ENCODE measurements at regions not wholly inside any gene's neighbourhood (a gene's known extent, or its start where the extent isn't known, plus 50 kb on each side); places are given as distances from the start of the nearest gene placed in this dataset.
"Not testable (repeated sequence)": the region's sequence is repeated elsewhere in the genome, so short reads cannot be mapped to it uniquely, and the experiment has no call there.

GRCh38 chr21:9705016-9705415 is 816.4 kb upstream of the TPTE start:
- CTCF ChIA-PET; H3K9me3 Mint-ChIP-seq (ENCODE audit: low read depth); H3K27ac Mint-ChIP-seq: not testable (repeated sequence)

GRCh38 chr21:9705455-9705854 is 815.9 kb upstream of the TPTE start:
- H3K27me3 Mint-ChIP-seq; H3K4me3 Mint-ChIP-seq; DNase-seq; CTCF ChIA-PET; H3K36me3 Mint-ChIP-seq (ENCODE audit: low read depth); POLR2A ChIA-PET; H3K9me3 Mint-ChIP-seq (ENCODE audit: low read depth); intact Hi-C loops (cut with DNase I, micrococcal nuclease); ATAC-seq; H3K4me1 Mint-ChIP-seq; H3K27ac Mint-ChIP-seq: not testable (repeated sequence)

More at GRCh38 chr21:9705016-9705415, 816.4 kb upstream of the TPTE start:
- H3K27me3 Mint-ChIP-seq; H3K4me3 Mint-ChIP-seq; DNase-seq; ATAC-seq; intact Hi-C loops (cut with DNase I, micrococcal nuclease); H3K36me3 Mint-ChIP-seq (ENCODE audit: low read depth); POLR2A ChIA-PET; H3K4me1 Mint-ChIP-seq: not testable (repeated sequence)

- DNase-seq; POLR2A ChIA-PET; H3K27ac Mint-ChIP-seq; H3K4me1 Mint-ChIP-seq; CTCF ChIA-PET; H3K36me3 Mint-ChIP-seq (ENCODE audit: low read depth); H3K4me3 Mint-ChIP-seq; H3K27me3 Mint-ChIP-seq; ATAC-seq; intact Hi-C loops (cut with DNase I, micrococcal nuclease): not testable (repeated sequence)
- peaks cover 12% of the 10 kb centered on the region for H3K9me3 Mint-ChIP-seq (ENCODE audit: low read depth)
Measured at GRCh38 chr21:9724542-9724941, 796.8 kb upstream of the TPTE start.

DNA sequence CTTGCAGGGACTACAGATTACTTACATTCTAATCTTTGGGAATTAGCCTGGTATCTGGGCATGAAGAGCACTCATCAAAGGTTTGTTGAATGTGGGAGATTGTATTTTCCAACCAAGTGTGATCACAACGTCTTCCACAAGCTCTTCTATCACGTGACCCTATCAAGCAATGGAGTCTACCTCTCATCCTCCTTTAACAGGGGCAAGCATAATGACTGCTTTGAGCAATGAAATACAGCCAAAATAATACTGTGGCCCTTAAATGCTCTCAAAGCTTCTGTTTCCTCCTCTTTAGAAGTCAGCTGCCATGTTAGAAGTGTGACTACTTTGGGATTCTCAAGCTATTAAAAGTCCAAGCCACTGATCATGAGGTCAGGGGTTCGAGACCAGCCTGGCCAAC is 794.2 kb upstream of the TPTE start:
- H3K27me3 Mint-ChIP-seq; DNase-seq; intact Hi-C loops (cut with DNase I, micrococcal nuclease); H3K4me1 Mint-ChIP-seq; POLR2A ChIA-PET; ATAC-seq; H3K4me3 Mint-ChIP-seq; H3K27ac Mint-ChIP-seq; CTCF ChIA-PET; H3K36me3 Mint-ChIP-seq (ENCODE audit: low read depth): not testable (repeated sequence)
- H3K9me3 Mint-ChIP-seq (ENCODE audit: low read depth) = peaks cover 12% of the 10 kb centered on the region

GRCh38 chr21:9728219-9728992 is 793.0 kb upstream of the TPTE start:
- H3K4me3 Mint-ChIP-seq; CTCF ChIA-PET; DNase-seq; ATAC-seq; H3K27me3 Mint-ChIP-seq; POLR2A ChIA-PET; intact Hi-C loops (cut with DNase I, micrococcal nuclease); H3K4me1 Mint-ChIP-seq; H3K36me3 Mint-ChIP-seq (ENCODE audit: low read depth); H3K27ac Mint-ChIP-seq: not testable (repeated sequence)
- peaks cover 12% of the 10 kb centered on the region for H3K9me3 Mint-ChIP-seq (ENCODE audit: low read depth)

DNA sequence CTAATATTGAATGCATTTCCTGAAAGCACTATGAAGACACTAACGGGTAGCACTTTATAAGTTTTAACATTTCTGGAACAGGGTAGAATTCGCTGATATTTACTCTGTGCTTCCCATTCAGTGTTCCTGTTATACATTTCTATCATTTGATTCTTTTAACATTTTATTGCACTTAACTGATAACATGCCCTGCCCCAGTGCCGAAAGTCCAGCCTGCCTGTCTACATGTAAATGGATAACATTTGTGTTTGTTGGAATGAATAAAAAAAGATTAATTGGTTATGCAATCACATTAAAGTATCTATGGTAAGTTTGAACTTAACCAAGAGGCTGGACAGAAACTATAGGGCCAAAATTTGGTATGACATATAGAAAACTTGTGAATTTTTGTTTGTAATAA is 790.5 kb upstream of the TPTE start:
- no peak for ATAC-seq
- CTCF ChIA-PET = no interaction called here
- Mint-ChIP-seq H3K9me3 (ENCODE audit: low read depth) (peaks cover 12% of the 10 kb centered on the region), H3K36me3 (ENCODE audit: low read depth) (no peaks in the 10 kb centered on the region), H3K27ac (no peak overlapping the region), H3K4me1 (no peaks in the 10 kb centered on the region), H3K4me3 (no peak overlapping the region), H3K27me3 (no peaks in the 10 kb centered on the region)
- intact Hi-C loops (cut with DNase I, micrococcal nuclease) = no loop called here
- POLR2A ChIA-PET = no interaction called here
- DNase-seq = no peak

GRCh38 chr21:9731317-9731716 is 790.1 kb upstream of the TPTE start:
- H3K27ac Mint-ChIP-seq; DNase-seq; POLR2A ChIA-PET; ATAC-seq; H3K4me1 Mint-ChIP-seq; CTCF ChIA-PET; H3K36me3 Mint-ChIP-seq (ENCODE audit: low read depth); H3K27me3 Mint-ChIP-seq; intact Hi-C loops (cut with DNase I, micrococcal nuclease); H3K4me3 Mint-ChIP-seq: not testable (repeated sequence)
- peaks cover 11% of the 10 kb centered on the region for H3K9me3 Mint-ChIP-seq (ENCODE audit: low read depth)

- POLR2A ChIA-PET; H3K27ac Mint-ChIP-seq; CTCF ChIA-PET; H3K27me3 Mint-ChIP-seq; H3K36me3 Mint-ChIP-seq (ENCODE audit: low read depth); H3K4me3 Mint-ChIP-seq; ATAC-seq; intact Hi-C loops (cut with DNase I, micrococcal nuclease); H3K9me3 Mint-ChIP-seq (ENCODE audit: low read depth); H3K4me1 Mint-ChIP-seq; DNase-seq: not testable (repeated sequence)
Measured at GRCh38 chr21:9732605-9733004, 788.8 kb upstream of the TPTE start.

DNA sequence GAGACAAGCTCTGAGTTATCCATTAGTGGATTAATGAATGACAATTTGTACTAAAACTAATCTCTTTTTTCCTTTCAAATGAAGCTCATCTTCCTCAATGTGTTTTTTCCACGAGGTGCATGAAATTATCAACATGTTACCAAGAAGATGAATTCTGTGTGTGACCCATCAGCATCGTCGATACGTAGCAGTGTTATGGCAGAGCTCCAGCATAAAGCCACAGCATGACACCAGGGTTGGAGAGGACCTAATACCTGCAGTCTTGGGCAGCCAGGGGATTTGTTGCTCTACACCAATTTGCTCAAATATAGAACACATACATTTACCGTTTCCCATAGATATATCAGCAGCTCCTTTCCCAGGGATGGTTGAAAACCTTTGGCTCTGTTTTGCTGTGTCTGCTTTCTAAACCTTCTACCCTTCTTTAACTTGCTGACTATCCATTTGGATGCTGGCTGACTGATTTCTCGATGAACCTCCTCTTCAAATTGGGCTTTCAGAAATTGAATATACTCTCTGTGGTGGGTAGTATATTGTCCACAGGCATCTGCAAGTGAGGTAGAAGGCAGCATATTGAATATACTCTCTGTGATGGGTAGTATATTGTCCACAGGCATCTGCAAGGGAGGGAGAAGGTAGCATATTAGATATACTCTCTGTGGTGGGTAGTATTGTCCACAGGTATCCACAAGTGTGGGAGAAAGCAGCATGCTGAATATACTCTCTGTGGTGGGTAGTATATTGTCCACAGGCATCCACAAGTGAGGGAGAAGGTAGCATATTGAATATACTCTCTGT is 787.4 kb upstream of the TPTE start:
- H3K9me3 Mint-ChIP-seq (ENCODE audit: low read depth); POLR2A ChIA-PET; H3K36me3 Mint-ChIP-seq (ENCODE audit: low read depth); H3K4me1 Mint-ChIP-seq; CTCF ChIA-PET; H3K27me3 Mint-ChIP-seq; H3K4me3 Mint-ChIP-seq; H3K27ac Mint-ChIP-seq; intact Hi-C loops (cut with DNase I, micrococcal nuclease); ATAC-seq; DNase-seq: not testable (repeated sequence)

GRCh38 chr21:9735421-9735961 is 785.9 kb upstream of the TPTE start:
- ChIA-PET CTCF (no interaction called here), POLR2A (no interaction called here)
- Mint-ChIP-seq H3K27me3 (no peaks in the 10 kb centered on the region), H3K27ac (no peak overlapping the region), H3K4me1 (no peaks in the 10 kb centered on the region), H3K9me3 (ENCODE audit: low read depth) (peaks cover 13% of the 10 kb centered on the region), H3K36me3 (ENCODE audit: low read depth) (no peaks in the 10 kb centered on the region), H3K4me3 (no peak overlapping the region)
- ATAC-seq (no peak), DNase-seq (no peak)
- intact Hi-C loops (cut with DNase I, micrococcal nuclease) = no loop called here

- H3K27me3 Mint-ChIP-seq; H3K4me1 Mint-ChIP-seq; CTCF ChIA-PET; ATAC-seq; H3K36me3 Mint-ChIP-seq (ENCODE audit: low read depth); intact Hi-C loops (cut with DNase I, micrococcal nuclease); H3K4me3 Mint-ChIP-seq; DNase-seq; POLR2A ChIA-PET; H3K27ac Mint-ChIP-seq: not testable (repeated sequence)
- peaks cover 18% of the 10 kb centered on the region for H3K9me3 Mint-ChIP-seq (ENCODE audit: low read depth)
Measured at GRCh38 chr21:9737301-9737700, 784.1 kb upstream of the TPTE start.

GRCh38 chr21:9737871-9738515 is 783.4 kb upstream of the TPTE start:
- H3K4me3 Mint-ChIP-seq; H3K36me3 Mint-ChIP-seq (ENCODE audit: low read depth); POLR2A ChIA-PET; CTCF ChIA-PET; H3K27me3 Mint-ChIP-seq; H3K4me1 Mint-ChIP-seq; ATAC-seq; H3K27ac Mint-ChIP-seq; intact Hi-C loops (cut with DNase I, micrococcal nuclease); DNase-seq: not testable (repeated sequence)
- peaks cover 19% of the 10 kb centered on the region for H3K9me3 Mint-ChIP-seq (ENCODE audit: low read depth)

Measured in activated CD4-positive, alpha-beta T cell treated with anti-CD3 and anti-CD28 coated beads for 36 hours (primary cell).